Glutamatergic neuron (in vitro differentiated cells): ENCODE measurements at regions not wholly inside any gene's neighbourhood (a gene's known extent, or its start where the extent isn't known, plus 50 kb on each side); places are given as distances from the start of the nearest gene placed in this dataset.
"Not testable (repeated sequence)": the region's sequence is repeated elsewhere in the genome, so short reads cannot be mapped to it uniquely, and the experiment has no call there.

Experiments used
- DNase-seq: peaks from one replicate; pipeline ENCODE4 v3.0.0; 2022
- H3K27ac Mint-ChIP-seq: one replicate; pipeline ENCODE4 v1.8.0; 2020; ENCODE audit warnings: mild to moderate bottlenecking, mixed read lengths, inconsistent platforms; ENCODE audit not compliant: unreplicated experiment
- H3K27me3 Mint-ChIP-seq: one replicate; pipeline ENCODE4 v1.8.0; 2020; ENCODE audit warnings: mild to moderate bottlenecking, moderate library complexity, mixed read lengths, inconsistent platforms; ENCODE audit not compliant: unreplicated experiment
- H3K36me3 Mint-ChIP-seq: one replicate; pipeline ENCODE4 v1.8.0; 2020; ENCODE audit warnings: mild to moderate bottlenecking, mixed read lengths, inconsistent platforms; ENCODE audit not compliant: unreplicated experiment
- H3K4me1 Mint-ChIP-seq: one replicate; pipeline ENCODE4 v1.8.0; 2020; ENCODE audit warnings: mild to moderate bottlenecking, low read depth, mixed read lengths, inconsistent platforms; ENCODE audit not compliant: unreplicated experiment
- H3K4me3 Mint-ChIP-seq: one replicate; pipeline ENCODE4 v1.8.0; 2020; ENCODE audit warnings: mild to moderate bottlenecking, mixed read lengths, inconsistent platforms; ENCODE audit not compliant: unreplicated experiment
- H3K9me3 Mint-ChIP-seq: one replicate; pipeline ENCODE4 v1.8.0; 2020; ENCODE audit warnings: mild to moderate bottlenecking, moderate library complexity, mixed read lengths, inconsistent platforms; ENCODE audit not compliant: unreplicated experiment
- CTCF ChIP-seq: fragments of 200-600 bp; sonication (generic); IDR thresholded peaks from one replicate; pipeline ENCODE4 v1.5.0; 2021; ENCODE audit not compliant: partially characterized antibody, unreplicated experiment

DNA sequence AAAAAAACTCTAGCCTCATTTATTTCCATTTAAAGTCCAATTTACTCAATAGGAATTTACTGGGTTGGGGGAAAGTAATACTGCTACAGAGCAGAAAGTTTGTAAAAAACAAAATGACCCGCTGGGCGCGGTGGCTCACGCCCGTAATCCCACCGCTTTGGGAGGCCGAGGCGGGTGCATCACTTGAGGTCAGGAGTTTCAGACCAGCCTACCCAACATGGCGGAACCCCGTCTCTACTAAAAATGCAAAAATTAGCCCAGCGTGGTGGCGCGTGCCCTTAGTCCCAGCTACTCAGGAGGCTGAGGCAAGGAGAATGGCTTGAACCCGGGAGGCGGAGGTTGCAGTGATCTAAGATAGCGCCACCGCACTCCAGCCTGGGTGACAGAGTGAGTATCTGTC lies 745.6 kb downstream of the SLITRK1 start:
- Mint-ChIP-seq H3K4me3 (no peak overlapping the region), H3K9me3 (peaks cover 1% of the 10 kb centered on the region), H3K4me1 (no peaks in the 10 kb centered on the region), H3K27me3 (no peaks in the 10 kb centered on the region), H3K27ac (no peak overlapping the region), H3K36me3 (no peaks in the 10 kb centered on the region)
- no peak for TF ChIP-seq CTCF
- no peak for DNase-seq

- no peak for DNase-seq
- no peaks in the 10 kb centered on the region for H3K9me3 Mint-ChIP-seq
- H3K36me3 Mint-ChIP-seq, result no peaks in the 10 kb centered on the region
- H3K27ac Mint-ChIP-seq, result no peak overlapping the region
- no peak for TF ChIP-seq CTCF
- H3K4me1 Mint-ChIP-seq, result no peaks in the 10 kb centered on the region
- H3K4me3 Mint-ChIP-seq, result no peak overlapping the region
- no peaks in the 10 kb centered on the region for H3K27me3 Mint-ChIP-seq
These were observed 756.5 kb downstream of the SLITRK1 start for GRCh38 chr13:83125791-83126190.

DNA sequence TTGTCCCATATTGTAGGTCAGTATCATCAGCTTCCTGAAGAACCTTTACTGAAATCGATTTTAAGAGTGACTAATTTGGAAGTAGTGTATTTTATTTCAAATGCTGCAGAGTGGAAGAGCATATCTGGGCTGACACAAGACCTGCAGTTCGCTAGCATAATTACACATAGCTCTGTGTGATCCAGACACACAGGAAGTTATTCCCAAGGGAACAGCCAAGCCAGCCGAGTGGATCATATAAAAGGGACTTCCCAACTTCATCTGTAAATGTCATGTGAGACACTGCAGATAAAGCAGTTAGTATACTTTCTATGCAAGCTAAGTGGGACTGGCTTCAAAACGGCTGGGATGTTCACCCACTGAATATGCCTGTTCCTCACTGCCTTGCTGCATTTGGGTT lies 760.4 kb downstream of the SLITRK1 start:
- DNase-seq, result no peak
- Mint-ChIP-seq H3K36me3 (no peaks in the 10 kb centered on the region), H3K9me3 (no peaks in the 10 kb centered on the region), H3K27me3 (no peaks in the 10 kb centered on the region), H3K4me1 (no peaks in the 10 kb centered on the region), H3K4me3 (no peak overlapping the region), H3K27ac (no peak overlapping the region)
- TF ChIP-seq CTCF, result no peak

- H3K4me3 Mint-ChIP-seq, result no peak overlapping the region
- no peaks in the 10 kb centered on the region for H3K9me3 Mint-ChIP-seq
- H3K36me3 Mint-ChIP-seq, result no peaks in the 10 kb centered on the region
- H3K4me1 Mint-ChIP-seq, result no peaks in the 10 kb centered on the region
- no peak overlapping the region for H3K27ac Mint-ChIP-seq
- no peaks in the 10 kb centered on the region for H3K27me3 Mint-ChIP-seq
- no peak for TF ChIP-seq CTCF
- DNase-seq, result no peak
These were observed 765.2 kb downstream of the SLITRK1 start for GRCh38 chr13:83117046-83117445.

- H3K36me3 Mint-ChIP-seq, H3K27ac Mint-ChIP-seq, H3K27me3 Mint-ChIP-seq, DNase-seq, H3K9me3 Mint-ChIP-seq, H3K4me1 Mint-ChIP-seq: not testable (repeated sequence)
- peak overlapping the region; percentile 20 for H3K4me3 Mint-ChIP-seq
These were observed 780.6 kb downstream of the SLITRK1 start for GRCh38 chr13:83101574-83102247.
